Daoy (cell line): ENCODE measurements at regions not wholly inside any gene's neighbourhood (a gene's known extent, or its start where the extent isn't known, plus 50 kb on each side); places are given as distances from the start of the nearest gene placed in this dataset.
A peak's percentile ranks its signal among the peaks of the same experiment; 100 is the strongest.
"Not testable (repeated sequence)": the region's sequence is repeated elsewhere in the genome, so short reads cannot be mapped to it uniquely, and the experiment has no call there.

Experiments
- DNase-seq: peaks from one replicate; pipeline ENCODE4 v3.0.0-alpha.2; 2015; ENCODE audit warnings: low read depth

DNA sequence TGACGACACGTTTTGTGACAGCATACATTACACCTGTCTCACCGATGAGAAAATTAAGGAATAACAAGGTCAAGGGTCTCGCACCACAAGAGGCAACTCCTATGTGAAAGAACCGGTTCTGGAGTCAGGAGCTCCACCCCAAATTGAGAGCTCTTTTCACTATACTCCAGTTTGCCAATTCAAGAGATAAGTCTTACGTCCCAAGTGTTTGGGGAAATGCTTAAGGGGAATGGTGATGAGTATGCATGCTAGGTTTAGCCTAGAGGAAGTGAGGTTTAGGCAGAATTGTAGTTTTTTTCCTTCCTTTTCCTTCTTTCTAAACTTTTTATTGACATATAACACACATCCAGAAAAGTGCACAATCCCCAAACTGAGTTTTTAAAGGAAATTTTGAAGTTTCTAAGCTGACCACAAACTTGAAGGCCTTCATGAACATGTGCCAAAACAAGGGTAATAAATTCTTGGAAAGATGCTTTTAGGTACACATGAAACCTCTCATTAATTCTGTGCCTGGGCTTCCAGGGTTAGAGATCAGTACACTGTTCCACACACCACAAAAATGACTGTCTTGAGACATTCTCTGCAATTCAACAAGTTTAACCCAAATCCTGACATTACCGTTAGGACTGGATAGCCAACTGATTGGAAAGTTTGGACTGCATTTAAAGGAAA, 127.6 kb upstream of the SLC1A3 start:
- DNase-seq, result no peak

DNA sequence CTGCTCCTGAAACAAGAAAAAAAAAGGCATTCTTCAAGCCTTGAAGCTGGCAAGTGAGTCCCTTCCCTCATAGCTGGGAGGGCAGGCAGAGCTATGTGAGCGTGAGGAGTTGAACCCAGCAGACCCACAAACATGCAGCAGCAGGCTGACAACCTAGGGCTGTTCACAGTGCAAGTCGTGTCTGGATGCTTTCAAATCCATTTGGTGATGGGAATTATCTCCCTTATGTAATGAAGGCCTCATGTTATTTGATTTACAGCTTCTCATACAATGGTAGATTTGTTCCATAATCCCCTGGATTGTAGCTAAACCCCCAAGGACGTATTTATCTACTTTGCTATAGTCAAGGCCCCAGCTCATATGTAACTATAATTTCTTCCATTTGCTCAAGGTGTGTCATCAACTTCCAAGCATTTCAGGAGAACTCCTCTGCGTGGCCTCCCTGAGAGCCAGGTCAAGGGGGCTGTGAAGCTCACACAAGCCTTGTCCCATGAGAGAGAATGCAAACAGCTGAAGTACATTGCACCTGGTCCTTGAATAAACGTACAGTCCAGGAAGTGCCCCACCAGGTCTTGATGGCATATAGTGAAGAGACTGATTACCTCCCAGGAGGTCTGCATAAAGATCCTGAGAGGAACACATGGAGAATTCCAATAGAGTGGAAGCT, 124.8 kb upstream of the SLC1A3 start:
- DNase-seq, result no peak

DNA sequence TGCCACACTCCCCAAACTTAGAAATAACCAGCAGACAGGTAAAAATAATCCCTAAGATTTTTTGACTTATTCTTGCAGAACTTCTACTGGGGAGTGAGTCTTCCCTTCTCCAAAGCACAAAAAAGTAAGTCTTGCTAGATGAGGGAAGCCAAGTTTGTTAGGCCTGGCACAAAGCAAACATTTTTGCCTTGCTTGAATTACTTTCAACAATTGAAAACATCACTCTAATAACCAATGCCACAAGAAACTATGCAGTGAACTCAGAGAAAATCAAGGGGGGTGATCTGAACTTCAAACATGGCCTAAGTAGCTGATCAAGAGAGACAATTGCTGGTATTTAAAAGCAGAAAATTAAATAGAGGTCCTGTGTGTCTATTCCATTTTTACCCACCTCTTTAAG, 123.6 kb upstream of the SLC1A3 start:
- DNase-seq, result no peak

DNA sequence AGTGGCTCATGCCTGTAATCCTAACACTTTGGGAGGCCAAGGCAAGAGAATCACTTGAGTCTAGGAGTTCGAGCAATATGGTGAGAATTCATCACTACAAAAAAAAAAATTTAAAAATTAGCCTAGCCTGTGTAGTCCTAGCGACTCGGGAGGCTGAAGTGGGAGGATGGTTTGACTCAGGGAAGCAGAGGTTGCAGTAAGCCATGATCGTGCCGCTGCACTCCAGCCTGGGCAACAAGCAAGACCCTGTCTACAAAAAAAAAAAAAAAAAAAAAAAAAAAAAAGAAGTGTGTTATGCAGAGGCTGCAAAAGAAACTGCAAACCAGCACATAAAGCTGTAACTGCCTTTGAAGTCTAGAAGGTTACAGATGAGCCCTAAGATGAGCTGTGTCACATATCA, 116.9 kb upstream of the SLC1A3 start:
- DNase-seq, result no peak

DNA sequence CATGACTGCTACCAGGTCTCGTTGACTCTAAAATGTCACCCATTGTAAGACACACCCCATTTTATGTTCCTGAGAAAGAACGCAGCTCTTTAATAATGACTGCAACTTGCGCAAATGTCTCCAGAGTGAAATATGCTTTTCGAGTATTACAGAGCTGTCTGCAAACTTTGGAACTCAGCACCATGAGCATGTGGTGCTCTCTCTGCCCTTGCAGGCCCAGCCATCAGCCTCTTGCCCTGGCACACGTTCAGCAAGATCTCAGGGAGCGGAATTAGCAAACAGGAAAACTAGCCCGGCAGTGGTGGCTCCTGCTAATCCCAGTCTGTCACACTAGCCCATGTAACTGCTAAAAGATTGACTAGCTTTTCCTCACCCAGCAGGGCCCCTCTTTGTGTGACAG, 114.5 kb upstream of the SLC1A3 start:
- no peak for DNase-seq

DNA sequence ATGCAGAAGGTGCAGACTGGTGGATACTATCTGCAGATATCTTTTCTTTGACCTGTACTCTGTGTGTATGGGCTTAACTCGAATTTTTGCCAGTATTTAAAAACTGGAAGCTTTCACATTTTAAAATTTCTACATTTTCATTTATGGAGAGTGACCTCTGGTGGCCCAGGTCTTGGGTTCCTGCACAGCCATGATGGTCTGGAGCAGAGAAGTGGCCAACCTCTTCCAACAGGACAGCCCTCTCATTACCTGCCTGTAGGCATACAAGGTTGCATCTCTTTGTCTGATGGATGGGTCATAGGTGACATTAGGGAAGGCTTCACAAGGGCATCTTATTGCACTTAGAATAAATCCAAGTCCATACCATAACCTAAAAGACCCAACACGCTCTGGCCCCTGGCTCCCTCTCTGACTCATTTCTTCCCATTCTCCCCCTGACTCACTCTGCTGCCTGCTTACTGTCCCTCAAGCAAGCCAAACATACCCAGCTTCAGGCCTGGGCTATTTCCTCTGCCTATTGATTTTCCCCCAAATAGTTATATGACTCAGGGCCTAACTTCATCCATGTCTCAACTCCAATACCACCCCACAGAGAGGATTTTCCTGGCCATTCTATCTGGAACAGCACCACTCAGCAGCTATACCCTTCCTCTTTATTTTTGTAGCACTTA, 113.3 kb upstream of the SLC1A3 start:
- peak; percentile 68 for DNase-seq

DNA sequence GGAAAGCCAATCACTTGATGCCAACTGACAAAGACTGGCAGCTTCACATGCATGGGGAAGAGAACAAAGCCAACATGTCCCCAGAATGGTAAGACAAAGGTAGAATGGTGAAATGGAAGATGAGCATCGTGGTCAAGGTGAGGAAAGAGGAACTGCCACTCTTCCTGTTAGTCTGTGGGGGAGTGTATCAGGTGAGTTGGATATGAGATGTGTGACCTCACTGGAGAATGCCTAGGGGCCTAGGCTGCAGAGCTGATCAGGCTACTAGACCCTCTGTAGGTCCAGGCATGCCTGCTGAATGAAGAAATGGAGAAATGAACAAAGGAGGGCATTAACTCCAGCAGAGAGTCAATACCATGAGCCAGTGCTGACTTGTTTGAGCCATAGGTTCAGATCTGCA, 112.4 kb upstream of the SLC1A3 start:
- no peak for DNase-seq

DNA sequence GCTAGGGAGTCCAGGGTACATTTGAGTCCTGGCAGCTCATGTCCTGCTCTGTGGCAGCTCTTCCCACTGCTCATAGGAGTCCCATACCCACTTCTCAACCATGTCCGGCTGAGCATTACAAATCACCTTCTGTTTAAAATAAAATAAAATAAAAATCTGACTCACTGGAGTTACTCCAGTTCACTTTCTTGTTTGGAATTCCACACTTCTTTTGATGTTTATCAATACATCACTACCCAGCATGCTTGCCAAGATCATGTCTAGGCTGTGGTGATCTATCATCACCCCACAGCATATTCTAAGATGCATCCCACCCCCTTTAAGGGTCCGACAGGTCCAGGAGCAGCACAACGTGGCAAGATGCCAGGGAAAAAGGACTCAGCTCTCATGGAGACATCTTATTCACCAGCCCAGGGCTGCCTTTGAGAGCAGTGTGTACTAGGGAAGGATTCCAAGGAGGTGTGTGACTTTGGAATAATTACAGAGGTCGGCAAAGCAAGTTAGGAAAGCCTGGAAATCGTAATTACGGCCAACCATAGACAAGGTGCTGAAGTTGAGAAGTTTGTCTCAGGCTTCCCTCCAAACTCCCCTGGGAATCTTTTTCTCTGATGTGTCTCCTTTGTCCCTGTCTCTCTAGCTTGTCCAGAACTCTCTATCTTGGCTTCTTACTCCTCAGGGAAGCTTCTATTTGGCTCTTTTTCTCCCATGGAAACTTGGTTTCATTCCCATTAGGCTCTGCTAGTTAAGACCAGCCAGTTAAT, 111.4 kb upstream of the SLC1A3 start:
- peak; percentile 33 for DNase-seq

DNA sequence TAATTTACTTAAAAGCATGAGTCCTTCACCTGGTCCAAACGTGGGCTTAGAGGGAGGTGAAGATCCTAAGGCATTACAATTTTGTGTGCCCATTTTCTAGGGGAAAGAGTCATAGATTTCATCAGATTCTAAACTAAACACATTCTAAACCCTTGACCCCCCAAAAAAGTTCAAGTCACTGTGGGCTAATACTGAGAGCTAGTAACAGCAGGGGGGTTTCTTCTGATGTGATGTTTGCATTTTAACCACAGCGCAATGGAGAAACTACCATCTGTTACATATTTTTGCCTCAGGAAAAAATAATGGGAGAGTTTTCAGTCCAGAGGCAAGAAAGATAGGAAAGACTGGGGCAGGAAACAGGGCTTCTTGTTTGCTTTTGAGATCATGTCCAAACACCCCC, 110.8 kb upstream of the SLC1A3 start:
- no peak for DNase-seq

DNA sequence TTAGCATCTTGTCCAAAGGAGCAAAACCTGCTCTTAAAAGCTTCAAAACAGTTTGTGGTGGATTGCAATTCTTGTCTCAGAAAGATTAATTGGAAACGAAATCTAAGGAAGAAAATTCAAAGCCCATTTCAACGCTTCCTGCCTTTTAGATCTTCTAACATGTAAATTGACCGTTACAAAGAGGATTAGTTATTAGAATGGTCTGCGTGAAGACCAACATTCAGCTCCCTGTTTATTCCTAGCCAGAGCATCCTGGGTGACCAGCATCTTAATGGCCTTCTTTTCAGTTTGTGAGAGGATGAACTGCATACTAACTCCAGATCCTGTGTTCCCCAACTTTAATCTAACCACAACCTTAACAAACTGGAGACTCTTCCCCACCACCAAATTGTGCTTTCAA, 109.9 kb upstream of the SLC1A3 start:
- DNase-seq, result no peak

DNA sequence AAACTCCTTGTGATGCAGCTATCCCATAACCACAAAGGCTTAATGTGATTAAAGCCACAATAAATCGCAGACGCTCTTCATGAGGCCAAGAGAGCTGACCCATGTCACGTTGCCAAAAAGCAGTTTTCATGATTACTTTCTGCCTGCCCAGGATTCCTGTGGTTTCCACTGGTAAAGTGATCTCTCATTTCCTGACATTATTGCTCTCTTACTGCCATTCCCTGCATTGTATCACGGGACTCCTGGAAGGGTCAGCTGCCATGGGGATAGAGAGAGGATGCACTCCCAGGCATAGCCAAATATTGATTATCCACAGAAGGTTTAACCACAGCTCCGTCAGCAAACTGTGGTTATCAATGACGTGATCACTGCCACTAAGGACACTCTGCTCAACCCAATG, 103.8 kb upstream of the SLC1A3 start:
- DNase-seq, result peak; percentile 90

DNA sequence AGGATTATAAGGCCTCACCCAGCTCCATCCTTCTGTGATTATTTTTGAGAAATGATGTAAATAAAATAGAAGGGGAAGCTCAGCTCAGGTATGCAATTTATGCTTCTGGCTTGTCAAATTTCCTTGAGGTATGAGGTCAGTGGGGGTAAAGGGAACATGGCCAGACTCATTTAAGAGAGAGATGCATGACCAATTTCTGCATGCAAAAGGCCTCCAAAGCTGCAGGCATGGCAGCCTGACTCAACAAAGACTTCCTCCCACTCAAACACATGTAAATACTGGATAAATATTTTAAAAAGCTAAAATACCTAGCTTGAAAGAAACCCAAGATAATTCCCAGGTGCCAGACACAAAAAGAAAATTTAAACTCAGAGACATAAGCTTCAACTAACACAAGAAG, 101.4 kb upstream of the SLC1A3 start:
- DNase-seq, result no peak

DNA sequence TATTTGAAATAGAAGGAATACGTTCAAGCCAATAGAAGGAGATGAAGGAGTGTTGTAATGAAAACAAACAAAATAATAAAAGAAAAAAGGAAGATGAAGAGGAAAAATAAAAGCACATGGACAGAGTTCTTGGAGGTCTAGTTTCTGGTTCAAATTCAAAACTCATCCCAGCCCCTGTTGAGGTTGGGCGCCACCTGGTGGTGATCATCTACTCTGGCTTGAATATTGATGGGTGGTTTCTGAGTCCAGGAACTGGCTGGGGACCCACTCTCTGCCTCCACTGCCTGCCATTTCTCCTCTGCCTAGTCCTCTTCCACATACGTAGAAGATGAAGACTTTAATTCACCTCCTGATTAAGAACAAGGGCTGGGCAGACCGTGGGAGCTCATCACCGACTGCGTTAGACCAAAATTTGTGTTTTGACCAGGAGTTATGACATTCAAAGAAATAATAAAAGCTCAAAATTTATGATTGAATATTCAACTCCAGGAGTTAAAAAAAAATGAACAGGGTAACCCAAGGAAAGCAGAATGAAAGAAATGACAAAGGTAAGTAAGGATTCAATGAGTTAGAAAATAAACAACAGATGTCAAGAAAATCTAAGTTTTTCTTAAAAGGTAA, 99.0 kb upstream of the SLC1A3 start:
- DNase-seq, result peak; percentile 69

DNA sequence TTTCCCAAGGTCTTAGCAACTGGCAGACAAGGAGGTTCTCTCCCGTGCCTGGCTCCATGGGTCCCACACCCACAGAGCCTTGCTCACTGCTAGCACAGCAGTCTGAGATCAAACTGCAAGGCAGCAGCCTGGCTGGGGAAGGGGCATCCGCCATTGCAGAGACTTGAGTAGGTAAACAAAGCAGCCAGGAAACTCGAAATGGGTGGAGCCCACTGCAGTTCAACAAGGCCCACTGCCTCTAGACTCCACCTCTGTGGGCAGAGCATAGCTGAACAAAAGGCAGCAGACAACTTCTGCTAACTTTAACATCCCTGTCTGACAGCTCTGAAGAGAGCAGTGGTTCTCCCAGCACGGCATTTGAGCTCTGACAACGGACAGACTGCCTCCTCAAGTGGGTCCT, 98.1 kb upstream of the SLC1A3 start:
- DNase-seq, result not testable (repeated sequence)

DNA sequence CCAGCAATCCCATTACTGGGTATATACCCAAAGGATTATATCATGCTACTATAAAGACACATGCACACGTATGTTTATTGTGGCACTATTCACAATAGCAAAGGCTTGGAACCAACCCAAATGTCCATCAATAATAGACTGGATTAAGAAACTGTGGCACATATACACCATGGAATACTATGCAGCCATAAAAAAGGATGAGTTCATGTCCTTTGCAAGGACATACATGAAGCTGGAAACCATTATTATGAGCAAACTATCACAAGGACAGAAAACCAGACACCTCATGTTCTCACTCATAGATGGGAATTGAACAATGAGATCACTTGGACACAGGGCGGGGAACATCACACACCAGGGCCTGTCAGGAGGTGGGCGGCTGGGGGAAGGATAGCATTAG, 92.8 kb upstream of the SLC1A3 start:
- DNase-seq, result not testable (repeated sequence)

DNA sequence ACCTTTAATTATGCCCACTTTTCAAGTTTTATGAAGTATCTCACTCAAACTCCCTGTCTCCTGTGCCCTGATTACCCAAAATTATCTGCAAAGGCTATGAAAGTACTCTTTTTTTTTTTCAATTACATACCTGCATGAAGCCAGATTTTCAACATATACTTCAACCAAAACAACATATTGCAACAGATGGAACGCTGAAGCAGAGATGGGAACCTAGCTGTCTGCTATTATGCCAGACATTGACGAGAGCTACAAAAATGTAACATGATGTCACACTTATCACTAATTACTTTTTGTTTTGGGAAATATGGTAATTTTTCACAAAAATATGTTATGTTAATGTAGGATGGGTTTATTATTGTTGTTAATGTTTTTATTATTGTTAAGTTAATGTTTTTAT, 86.5 kb upstream of the SLC1A3 start:
- DNase-seq, result no peak

DNA sequence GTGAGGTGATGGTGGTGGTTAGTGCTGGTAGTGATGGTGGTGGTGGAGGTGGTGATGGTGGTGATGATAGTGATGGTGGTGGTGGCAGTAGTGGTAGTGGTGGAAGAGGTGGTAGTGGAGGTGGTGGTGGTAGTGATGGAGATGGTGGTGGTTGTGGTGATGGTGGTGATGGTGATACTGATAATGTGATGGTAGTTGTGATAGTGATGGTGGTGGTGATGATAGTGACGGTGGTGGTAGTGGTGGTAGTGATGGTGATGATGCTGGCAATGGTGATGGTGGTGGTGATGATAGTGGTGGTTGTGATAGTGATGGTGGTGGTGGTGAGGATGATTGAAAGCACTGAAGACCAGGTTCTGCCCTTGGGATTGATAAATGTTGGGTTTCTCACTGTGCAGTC, 85.2 kb upstream of the SLC1A3 start:
- DNase-seq, result no peak

DNA sequence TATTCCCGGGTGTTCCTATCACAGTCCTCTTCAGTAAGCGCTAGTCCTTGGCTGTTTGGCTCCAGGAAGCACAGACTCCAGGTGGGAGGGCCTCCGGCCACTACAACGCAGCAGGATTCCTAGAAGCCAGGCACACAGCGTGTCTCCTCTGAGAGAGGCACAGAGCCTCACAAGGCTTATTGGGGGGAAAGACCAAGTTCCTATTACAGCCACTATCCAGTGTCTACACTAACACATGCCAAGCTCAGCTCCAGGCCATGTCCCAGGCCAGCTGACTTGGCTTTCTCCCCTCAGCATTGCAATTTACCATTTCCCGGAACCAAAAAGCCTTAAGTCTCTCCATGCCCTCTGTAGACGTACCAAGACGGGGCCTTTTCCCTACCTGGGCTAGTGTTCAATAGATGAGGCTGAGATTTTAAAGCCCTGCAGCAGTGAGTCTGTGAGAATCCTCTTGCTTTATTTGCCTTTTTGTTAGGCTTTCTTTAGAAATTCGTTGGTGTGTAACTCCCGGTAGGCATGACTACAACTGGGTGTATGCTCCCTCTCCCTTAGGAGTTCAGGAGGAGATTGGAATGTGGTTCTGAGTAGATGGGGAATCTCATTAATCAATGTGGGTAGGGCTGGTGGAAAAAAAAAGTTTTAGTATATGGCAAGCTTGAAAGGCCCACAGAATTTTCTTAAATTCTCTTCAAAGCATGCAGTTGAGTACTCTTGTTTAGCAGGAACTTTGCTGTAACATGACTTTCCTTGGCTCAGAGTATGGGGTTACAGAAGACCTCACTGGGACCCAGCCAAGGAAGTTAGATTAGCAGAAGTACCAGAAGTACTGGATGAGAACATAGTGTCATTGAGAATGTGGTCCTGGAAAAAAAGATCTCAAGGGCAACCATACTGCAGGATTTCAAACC, 84.3 kb upstream of the SLC1A3 start:
- DNase-seq, result no peak

DNA sequence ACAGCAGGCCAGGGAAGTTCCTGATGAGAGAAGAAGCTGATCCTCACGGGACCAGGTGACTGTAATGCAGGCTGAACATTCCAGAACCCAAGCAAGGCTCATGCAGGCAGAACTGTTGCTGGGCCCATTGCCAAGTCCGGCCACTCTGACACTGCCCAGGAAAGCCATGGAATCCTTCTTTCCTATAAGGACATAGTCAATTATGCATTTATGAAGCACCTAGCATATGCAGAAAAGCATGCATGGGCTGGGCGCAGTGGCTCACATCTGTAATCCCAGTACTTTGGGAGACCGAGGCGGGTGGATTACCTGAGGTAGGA, 83.7 kb upstream of the SLC1A3 start:
- no peak for DNase-seq

DNA sequence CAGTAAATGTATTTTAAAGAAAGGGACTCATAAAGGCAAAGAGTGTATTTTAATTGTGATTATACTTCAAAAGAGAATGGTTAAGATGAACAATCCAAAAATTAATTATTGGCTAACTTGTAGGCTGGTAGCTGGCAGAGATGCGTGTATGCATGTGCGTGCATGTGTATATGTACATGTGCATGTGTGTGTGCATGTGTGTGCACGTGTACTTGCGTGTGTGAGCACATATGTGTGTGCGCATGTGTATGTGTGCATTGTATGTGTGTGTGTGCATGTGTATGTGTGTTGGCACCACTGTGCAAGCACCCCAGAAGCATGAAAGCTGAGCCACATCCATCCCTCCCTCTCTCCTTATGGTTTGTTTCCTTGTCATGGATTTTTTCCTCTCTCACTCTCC, 83.0 kb upstream of the SLC1A3 start:
- DNase-seq, result no peak

DNA sequence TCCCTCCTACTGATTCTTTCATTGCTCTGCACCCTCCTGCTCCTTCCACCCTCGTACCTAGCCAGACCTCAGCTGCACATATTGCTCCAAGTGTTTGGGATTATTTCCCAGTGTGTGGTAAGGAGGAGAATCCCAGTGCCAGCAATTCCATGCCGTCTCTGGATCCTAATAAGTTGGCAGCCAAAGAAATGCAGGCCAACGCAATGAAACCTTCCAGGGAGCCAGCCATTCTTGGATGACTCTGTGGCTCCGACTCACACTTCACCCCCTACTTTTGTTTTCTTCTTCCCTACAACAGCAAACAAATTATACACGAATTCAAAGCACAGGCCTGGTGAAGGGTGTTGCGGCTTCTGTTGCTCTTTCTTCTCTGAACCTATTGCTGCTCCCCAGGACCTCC, 82.5 kb upstream of the SLC1A3 start:
- DNase-seq, result peak; percentile 24
